NCI-H2107 treated with DMSO at 0.1 percent for 48 hours (cell line): ENCODE measurements at regions not wholly inside any gene's neighbourhood (a gene's known extent, or its start where the extent isn't known, plus 50 kb on each side); places are given as distances from the start of the nearest gene placed in this dataset.

Source experiments
- DNase-seq: peaks from one replicate; lab custom pipeline; 2025; ENCODE audit not compliant: unreplicated experiment; lab: John Stamatoyannopoulos, UW

- DNase-seq = no peak
These were observed 170.5 kb downstream of the GPX5 start for GRCh38 chr6:28696167-28696566.

- DNase-seq = no peak
These were observed 171.0 kb downstream of the GPX5 start for GRCh38 chr6:28696682-28697081.

DNA sequence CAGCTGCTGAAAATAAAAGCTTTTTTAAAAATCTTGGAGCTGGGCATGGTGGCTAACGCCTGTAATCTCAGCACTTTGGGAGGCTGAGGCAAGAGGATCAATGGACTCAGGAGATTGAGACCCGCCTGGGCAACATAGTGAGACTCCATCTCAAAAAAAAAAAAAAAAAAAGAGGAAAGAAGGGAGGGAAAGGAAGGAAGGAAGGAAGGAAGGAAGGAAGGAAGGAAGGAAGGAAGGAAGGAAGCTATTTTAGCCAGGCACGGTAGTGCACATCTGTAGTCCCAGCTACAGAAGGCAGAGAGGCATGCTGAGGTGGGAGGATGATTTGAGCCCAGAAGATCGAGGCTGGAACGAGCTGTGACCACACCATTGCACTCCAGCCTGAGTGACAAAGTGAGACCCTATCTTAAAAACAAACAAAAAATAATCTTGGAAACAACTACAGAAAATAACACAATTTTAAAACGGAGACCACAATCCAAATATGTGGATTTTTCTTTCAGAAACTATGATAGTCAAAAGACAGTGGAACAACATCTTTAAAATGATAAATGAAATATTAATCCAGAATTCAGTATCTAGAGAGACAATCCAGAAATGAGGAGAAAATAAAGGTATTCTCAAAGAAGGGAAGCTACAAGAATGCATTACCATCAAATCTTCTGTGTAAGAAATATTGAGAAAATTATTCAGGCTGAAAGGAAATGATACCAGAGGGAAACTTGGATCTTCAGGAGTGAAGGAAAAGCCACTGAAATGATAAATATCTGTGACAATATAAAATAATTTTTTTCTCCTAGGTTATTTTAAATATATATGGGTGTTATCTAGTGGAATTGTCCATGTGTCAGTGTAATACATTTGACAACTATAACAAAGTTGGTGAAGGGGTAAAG is 182.0 kb downstream of the GPX5 start:
- no peak for DNase-seq

DNA sequence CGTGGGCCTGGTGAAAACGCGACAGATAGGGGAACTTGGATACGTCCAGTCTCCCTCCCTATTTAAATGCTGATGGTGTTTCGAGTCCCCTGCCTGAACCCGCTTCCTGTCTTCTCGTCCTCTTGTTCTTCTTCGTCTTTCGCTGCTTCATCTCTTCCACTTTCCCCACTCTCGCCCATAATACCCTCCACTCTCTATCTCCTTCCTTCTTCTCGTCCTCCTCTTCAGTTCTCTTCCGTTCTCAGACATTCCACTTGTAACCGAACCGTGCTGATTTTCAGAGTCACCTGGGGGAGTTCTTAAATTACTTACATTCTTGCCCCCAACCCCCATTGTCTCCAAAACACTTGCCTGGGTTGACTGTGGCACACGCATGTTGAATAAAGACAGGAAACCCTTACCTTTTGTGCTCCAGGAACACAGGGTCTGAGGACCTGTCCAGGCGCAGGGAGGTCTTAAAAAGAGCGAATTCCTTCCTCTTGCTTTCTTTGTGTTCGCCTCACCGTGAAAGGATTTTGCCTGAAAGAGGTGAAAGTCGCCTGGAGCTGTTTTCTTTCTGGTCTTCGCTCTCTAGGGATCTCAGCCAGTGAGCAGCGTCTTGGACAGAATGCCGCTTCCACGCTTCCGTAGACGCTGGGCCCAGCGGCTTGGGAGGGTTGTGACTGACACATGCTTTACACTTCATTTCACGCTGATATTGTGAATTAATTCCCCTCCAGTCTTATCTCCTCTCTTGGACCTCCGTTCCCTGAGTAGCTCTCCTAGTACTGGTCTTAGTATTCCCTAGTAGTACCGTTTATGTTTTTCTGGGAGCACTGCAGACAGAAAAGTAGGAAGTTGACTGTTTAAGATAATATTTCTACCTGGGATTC is 184.0 kb downstream of the GPX5 start:
- no peak for DNase-seq

DNA sequence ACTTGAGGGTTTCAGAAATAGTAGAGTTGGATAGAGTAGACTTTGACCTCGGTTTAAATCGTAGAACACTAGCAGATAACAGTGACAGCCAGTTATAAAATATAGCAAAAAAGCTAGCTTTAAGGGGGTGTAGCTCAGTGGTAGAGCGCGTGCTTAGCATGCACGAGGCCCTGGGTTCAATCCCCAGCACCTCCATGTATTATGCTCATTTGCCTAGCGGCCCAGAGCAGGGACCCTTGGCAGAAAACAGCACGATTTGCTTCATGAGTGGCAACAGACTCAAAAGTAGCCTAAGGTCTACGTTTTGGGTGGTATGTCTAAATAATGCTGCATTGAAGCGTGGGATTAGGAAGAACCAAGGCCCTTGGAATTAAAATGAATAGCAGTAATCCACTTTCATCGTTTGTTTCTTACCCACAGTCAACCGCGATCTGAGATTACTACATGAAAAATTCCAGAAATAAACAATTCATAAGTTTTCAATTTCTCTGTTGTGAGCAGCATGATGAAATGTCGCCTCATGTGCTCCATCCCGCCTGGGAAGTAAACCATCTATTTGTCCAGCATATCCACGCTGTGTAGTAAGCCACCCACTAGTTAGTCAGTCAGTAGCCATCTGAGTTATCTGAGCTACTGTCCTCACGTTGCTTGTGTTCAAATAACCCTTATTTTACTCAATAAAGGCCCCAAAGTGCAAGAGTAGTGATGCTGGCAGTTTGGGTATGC is 184.9 kb downstream of the GPX5 start:
- DNase-seq = no peak

DNA sequence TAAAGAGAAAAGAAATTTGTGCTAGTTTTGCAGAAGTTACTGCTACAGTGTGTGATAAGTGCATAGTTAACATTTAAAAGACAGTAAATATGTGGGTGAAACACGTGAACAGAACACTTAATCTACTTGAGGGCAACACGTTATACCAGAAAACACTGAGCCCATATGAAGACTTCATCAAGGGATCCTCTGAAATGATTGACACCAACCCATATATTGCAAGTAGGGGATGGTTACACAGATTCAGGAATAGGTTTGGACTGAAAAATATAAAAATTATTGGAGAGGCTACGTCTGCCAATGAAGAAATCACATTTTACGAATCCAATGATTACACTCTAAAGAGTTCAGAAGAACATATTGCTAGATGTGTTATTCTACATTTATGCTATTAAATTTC is 185.6 kb downstream of the GPX5 start:
- DNase-seq = no peak

- no peak for DNase-seq
These were observed 186.2 kb downstream of the GPX5 start for GRCh38 chr6:28711788-28712341.

GRCh38 chr6:28712982-28713381 is 187.3 kb downstream of the GPX5 start:
- no peak for DNase-seq

GRCh38 chr6:28719275-28719940 is 193.7 kb downstream of the GPX5 start:
- no peak for DNase-seq

DNA sequence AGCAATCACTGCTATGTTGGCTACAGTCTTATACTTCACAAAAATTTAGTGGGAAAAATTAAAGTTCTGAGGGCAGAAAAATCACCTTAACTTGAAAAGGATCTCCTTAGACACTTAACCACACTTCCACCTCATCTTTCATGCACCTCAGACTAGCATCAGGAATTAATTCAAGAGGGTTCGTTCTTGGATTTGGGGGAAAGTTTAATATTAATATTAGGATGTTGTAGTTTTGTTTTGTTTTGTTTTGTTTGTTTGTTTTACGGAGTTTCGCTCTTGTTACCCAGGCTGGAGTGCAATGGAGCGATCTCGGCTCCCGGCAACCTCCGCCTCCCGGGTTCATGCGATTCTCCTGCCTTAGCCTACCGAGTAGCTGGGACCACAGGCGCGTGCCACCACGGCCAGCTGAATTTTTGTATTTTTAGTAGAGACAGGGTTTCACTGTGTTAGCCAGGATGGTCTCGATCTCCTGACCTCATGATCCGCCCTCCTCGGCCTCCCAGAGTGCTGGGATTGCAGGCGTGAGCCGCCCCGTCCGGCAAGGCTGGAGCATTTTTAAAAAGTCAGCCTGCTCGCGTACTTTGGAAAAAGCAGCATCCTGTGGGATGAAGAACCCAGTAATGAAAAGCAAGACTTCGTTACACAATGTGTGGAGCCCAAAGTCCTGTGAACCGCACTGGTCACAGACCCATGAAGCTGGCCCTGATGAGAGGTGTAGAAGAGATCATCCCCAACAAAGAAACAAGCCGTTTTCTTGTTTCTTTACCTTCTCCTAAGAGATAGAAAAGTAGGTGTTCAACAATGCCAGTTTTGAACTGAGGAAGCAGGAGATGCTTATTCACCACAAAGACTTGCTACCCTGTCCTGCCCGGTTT is 194.9 kb downstream of the GPX5 start:
- DNase-seq = no peak

DNA sequence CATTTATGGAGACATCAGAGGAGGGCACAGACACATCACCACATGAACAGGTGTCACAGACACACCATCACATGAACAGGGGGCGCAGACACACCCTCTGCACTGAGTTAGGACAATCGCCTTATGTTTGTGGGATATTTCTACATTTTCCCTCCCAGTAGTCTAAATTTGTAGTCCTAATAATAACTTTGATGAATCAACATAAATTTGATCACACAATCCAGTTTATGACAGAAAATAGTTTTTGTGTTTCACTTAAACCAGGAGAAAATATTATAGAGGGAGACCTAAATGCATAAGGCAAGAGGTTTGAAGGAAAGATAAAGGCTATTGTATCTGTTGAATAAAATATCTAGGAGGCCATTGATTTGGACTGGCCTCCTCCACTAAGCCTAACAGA is 195.7 kb downstream of the GPX5 start:
- DNase-seq = no peak

- no peak for DNase-seq
These were observed 198.7 kb downstream of the GPX5 start for GRCh38 chr6:28724395-28724794.

GRCh38 chr6:28725274-28725809 is 198.4 kb downstream of the TRIM27 start:
- DNase-seq = no peak

- no peak for DNase-seq
These were observed 197.9 kb downstream of the TRIM27 start for GRCh38 chr6:28725890-28726348.

GRCh38 chr6:28726569-28727309 is 197.0 kb downstream of the TRIM27 start:
- no peak for DNase-seq

DNA sequence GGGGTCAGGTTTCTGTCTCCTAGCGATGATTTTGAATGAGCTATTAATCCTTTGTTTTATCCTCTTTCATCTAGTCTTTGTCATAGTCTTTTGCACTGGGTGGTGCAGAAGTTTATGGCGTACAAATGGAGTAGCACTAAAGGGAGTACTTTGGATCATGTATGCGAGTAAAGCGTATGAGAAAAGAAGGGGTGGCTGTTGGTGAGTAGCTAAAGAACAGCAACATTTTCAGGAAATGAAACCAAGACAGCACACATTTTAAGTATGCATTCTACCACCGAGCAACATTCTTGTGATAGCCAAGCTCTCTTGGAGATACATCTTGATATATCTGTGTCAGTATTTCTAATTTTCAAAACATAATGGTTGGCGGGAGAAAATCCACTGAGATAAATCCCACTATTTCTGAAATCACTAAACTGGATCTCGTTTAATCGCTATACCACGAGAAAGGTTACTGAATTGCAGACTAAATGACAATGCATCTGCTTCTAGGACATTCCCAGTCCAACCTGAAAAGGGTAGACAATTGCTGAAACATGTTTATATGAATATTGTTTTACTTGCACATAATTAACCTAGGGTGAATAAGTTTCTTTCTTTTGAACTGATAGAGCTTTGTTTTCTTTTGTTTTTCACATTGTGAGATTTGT is 196.1 kb downstream of the TRIM27 start:
- DNase-seq = no peak

DNA sequence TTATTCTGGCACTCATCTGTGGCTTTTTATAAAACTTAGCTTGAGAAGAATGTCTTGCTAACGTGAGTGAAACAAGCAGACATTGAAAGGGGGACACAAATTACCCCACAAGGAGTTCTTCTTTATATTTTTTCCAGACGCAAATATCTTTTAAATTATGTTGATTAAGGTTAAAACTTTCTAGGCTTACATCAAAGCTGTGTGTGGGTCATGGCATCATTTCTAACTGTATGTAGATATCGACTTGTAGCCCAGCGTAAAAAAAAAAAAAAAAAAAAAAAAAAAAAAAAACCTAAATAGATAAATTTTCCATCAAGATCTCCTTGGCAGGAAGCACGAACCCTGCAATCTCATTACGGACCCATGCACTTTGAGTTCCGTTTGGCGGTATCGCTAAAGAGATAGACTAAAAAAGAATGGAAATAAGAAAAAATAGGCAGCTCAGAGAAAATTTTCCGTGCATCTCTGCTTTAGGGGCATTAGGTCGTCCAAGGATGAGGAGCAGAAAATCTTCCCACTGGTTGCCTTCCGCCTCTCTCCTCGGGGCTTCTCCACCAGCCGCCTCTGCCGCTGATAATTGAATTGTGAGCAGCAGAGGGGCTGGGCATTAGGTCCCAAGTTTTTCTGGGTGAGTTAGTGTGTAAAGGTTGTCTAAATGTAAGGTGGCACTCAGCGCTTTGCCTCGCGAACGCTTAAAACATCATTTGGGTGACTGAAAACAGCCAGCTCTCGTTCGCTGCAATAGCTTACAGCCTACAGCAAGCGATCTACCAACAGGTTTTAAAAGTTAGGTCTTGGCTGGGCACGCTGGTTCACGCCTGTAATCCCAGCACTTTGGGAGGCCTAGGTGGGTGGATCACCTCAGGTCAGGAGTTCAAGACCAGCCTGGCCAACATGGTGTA is 194.0 kb downstream of the TRIM27 start:
- DNase-seq = no peak
